HAP-1 (cell line): ENCODE measurements at regions not wholly inside any gene's neighbourhood (a gene's known extent, or its start where the extent isn't known, plus 50 kb on each side); places are given as distances from the start of the nearest gene placed in this dataset.
A peak's percentile ranks its signal among the peaks of the same experiment; 100 is the strongest.
"Not testable (repeated sequence)": the region's sequence is repeated elsewhere in the genome, so short reads cannot be mapped to it uniquely, and the experiment has no call there.

Experiments
- DNase-seq, 2 experiments: peaks; one replicate each; pipeline ENCODE4 v3.0.0-alpha.2; 2016 to 2020; ENCODE audit warnings: low spot score in 2 of 2
- H3K27me3 ChIP-seq: fragments of 250-450 bp; sonication (Bioruptor Pico); 2 replicates; pipeline ENCODE4 v1.5.1; 2020; ENCODE audit warnings: low read depth, mild to moderate bottlenecking, moderate library complexity
- H3K36me3 ChIP-seq: fragments of 250-450 bp; sonication (Bioruptor Pico); replicated peaks from 2 replicates; pipeline ENCODE4 v1.5.1; 2020; ENCODE audit warnings: mild to moderate bottlenecking
- H3K4me1 ChIP-seq: fragments of 250-450 bp; sonication (Bioruptor Pico); 2 replicates; pipeline ENCODE4 v1.5.1; 2020; ENCODE audit warnings: mild to moderate bottlenecking
- H3K4me3 ChIP-seq: fragments of 250-450 bp; sonication (Bioruptor Pico); 2 replicates; pipeline ENCODE4 v1.5.1; 2020; ENCODE audit warnings: mild to moderate bottlenecking, moderate library complexity
- H3K9me3 ChIP-seq: fragments of 250-450 bp; sonication (Bioruptor Pico); 2 replicates; pipeline ENCODE4 v1.5.1; 2020; ENCODE audit warnings: mild to moderate bottlenecking, moderate library complexity
- in situ Hi-C: fragments of 300-500 bp; cut with MboI; formaldehyde crosslinking; loops from 3 replicates; pipeline ENCODE4 v1.14.3; 2020; ENCODE audit warnings: low sequenced_read_pairs, inconsistent platforms, mixed read lengths

- Histone ChIP-seq H3K9me3 (no peaks in the 10 kb centered on the region), H3K27me3 (no peaks in the 10 kb centered on the region), H3K4me1 (no peaks in the 10 kb centered on the region), H3K4me3 (no peak overlapping the region), H3K36me3 (no peaks in the 10 kb centered on the region)
- in situ Hi-C loops, result no loop called here
- DNase-seq, result no peak
These were observed 938.0 kb downstream of the GALC start for GRCh38 chr14:87055007-87055406.

GRCh38 chr14:87052646-87053225 is 940.2 kb downstream of the GALC start:
- no peak overlapping the region for H3K4me3 ChIP-seq
- no peaks in the 10 kb centered on the region for H3K4me1 ChIP-seq
- in situ Hi-C loops, result no loop called here
- DNase-seq, result no peak
- H3K36me3 ChIP-seq, result no peaks in the 10 kb centered on the region
- no peaks in the 10 kb centered on the region for H3K9me3 ChIP-seq
- no peaks in the 10 kb centered on the region for H3K27me3 ChIP-seq

- H3K4me1 ChIP-seq, result no peaks in the 10 kb centered on the region
These were observed 942.6 kb downstream of the GALC start for GRCh38 chr14:87050421-87050820.

GRCh38 chr14:87049950-87050349 is 943.0 kb downstream of the GALC start:
- in situ Hi-C loops, result no loop called here
- DNase-seq, result peak in 1 of 2 experiments; percentile 31
- no peak overlapping the region for H3K4me3 ChIP-seq
- no peaks in the 10 kb centered on the region for H3K4me1 ChIP-seq
- H3K36me3 ChIP-seq, result no peaks in the 10 kb centered on the region
- no peaks in the 10 kb centered on the region for H3K9me3 ChIP-seq
- H3K27me3 ChIP-seq, result no peaks in the 10 kb centered on the region

More at GRCh38 chr14:87050421-87050820, 942.6 kb downstream of the GALC start:
- Histone ChIP-seq H3K36me3 (no peaks in the 10 kb centered on the region), H3K27me3 (no peaks in the 10 kb centered on the region), H3K4me3 (no peak overlapping the region), H3K9me3 (no peaks in the 10 kb centered on the region)
- DNase-seq, result no peak
- in situ Hi-C loops, result no loop called here

- Histone ChIP-seq H3K4me1 (no peaks in the 10 kb centered on the region), H3K36me3 (no peaks in the 10 kb centered on the region), H3K4me3 (no peak overlapping the region), H3K9me3 (no peaks in the 10 kb centered on the region), H3K27me3 (no peaks in the 10 kb centered on the region)
- no peak for DNase-seq
- in situ Hi-C loops, result no loop called here
These were observed 946.0 kb downstream of the GALC start for GRCh38 chr14:87046960-87047359.

GRCh38 chr14:87045956-87046355 is 947.0 kb downstream of the GALC start:
- H3K36me3 ChIP-seq, result no peaks in the 10 kb centered on the region
- DNase-seq, result no peak
- in situ Hi-C loops, result no loop called here
- no peak overlapping the region for H3K4me3 ChIP-seq
- H3K9me3 ChIP-seq, result no peaks in the 10 kb centered on the region
- H3K4me1 ChIP-seq, result no peaks in the 10 kb centered on the region
- no peaks in the 10 kb centered on the region for H3K27me3 ChIP-seq

- no peak for DNase-seq
- in situ Hi-C loops, result no loop called here
- H3K9me3 ChIP-seq, result no peaks in the 10 kb centered on the region
- H3K4me1 ChIP-seq, result no peaks in the 10 kb centered on the region
- no peaks in the 10 kb centered on the region for H3K36me3 ChIP-seq
- no peak overlapping the region for H3K4me3 ChIP-seq
- H3K27me3 ChIP-seq, result no peaks in the 10 kb centered on the region
These were observed 947.7 kb downstream of the GALC start for GRCh38 chr14:87045246-87045645.

GRCh38 chr14:87044807-87045206 is 948.2 kb downstream of the GALC start:
- Histone ChIP-seq H3K9me3 (no peaks in the 10 kb centered on the region), H3K36me3 (no peaks in the 10 kb centered on the region), H3K4me3 (no peak overlapping the region), H3K4me1 (no peaks in the 10 kb centered on the region), H3K27me3 (no peaks in the 10 kb centered on the region)
- in situ Hi-C loops, result no loop called here
- no peak for DNase-seq

GRCh38 chr14:87043667-87044200 is 949.2 kb downstream of the GALC start:
- in situ Hi-C loops, result no loop called here
- Histone ChIP-seq H3K36me3 (no peaks in the 10 kb centered on the region), H3K27me3 (no peaks in the 10 kb centered on the region), H3K4me1 (no peaks in the 10 kb centered on the region), H3K4me3 (no peak overlapping the region), H3K9me3 (no peaks in the 10 kb centered on the region)
- DNase-seq, result no peak

- H3K36me3 ChIP-seq, result no peaks in the 10 kb centered on the region
- DNase-seq, result no peak
- H3K4me1 ChIP-seq, result no peaks in the 10 kb centered on the region
- in situ Hi-C loops, result no loop called here
- no peaks in the 10 kb centered on the region for H3K9me3 ChIP-seq
- no peaks in the 10 kb centered on the region for H3K27me3 ChIP-seq
- H3K4me3 ChIP-seq, result no peak overlapping the region
These were observed 950.6 kb downstream of the GALC start for GRCh38 chr14:87042354-87042753.

GRCh38 chr14:87041290-87042020 is 951.5 kb downstream of the GALC start:
- H3K27me3 ChIP-seq, result no peaks in the 10 kb centered on the region
- no peaks in the 10 kb centered on the region for H3K9me3 ChIP-seq
- DNase-seq, result no peak
- no peak overlapping the region for H3K4me3 ChIP-seq
- H3K4me1 ChIP-seq, result no peaks in the 10 kb centered on the region
- no peaks in the 10 kb centered on the region for H3K36me3 ChIP-seq
- in situ Hi-C loops, result no loop called here

- Histone ChIP-seq H3K9me3 (no peaks in the 10 kb centered on the region), H3K36me3 (no peaks in the 10 kb centered on the region), H3K4me3 (no peak overlapping the region), H3K4me1 (no peaks in the 10 kb centered on the region), H3K27me3 (no peaks in the 10 kb centered on the region)
- no peak for DNase-seq
- in situ Hi-C loops, result no loop called here
These were observed 958.3 kb downstream of the GALC start for GRCh38 chr14:87034680-87035079.

GRCh38 chr14:87030197-87030596 is 962.8 kb downstream of the GALC start:
- in situ Hi-C loops, result no loop called here
- Histone ChIP-seq H3K9me3 (no peaks in the 10 kb centered on the region), H3K4me1 (no peaks in the 10 kb centered on the region), H3K27me3 (no peaks in the 10 kb centered on the region), H3K36me3 (no peaks in the 10 kb centered on the region), H3K4me3 (no peak overlapping the region)
- DNase-seq, result no peak

GRCh38 chr14:87020106-87020505 is 972.9 kb downstream of the GALC start:
- H3K4me1 ChIP-seq, in situ Hi-C loops, H3K27me3 ChIP-seq, H3K36me3 ChIP-seq, DNase-seq, H3K4me3 ChIP-seq, H3K9me3 ChIP-seq: not testable (repeated sequence)
